GM12878 (cell line): ENCODE measurements at regions not wholly inside any gene's neighbourhood (a gene's known extent, or its start where the extent isn't known, plus 50 kb on each side); places are given as distances from the start of the nearest gene placed in this dataset.

Source experiments
- ATAC-seq: fragments of 200-7000 bp; cut with Tn5 transposase; 3 replicates; pipeline ENCODE4 v1.9.1; 2020; ENCODE audit warnings: mild to moderate bottlenecking, moderate library complexity
- BruUV-seq: library from RNA; stranded (reverse); fragments of 400-500 nt; replicated peaks from 2 replicates; lab custom pipeline; 2021; lab: Mats Ljungman, UMichigan
- CTCF ChIA-PET: fragments of 300-600 bp; sonication (Branson Sonifier 250); formaldehyde crosslinking; extraction: SDS; loops from one replicate; lab custom pipeline; 2021; ENCODE audit warnings: inconsistent platforms; lab: Yijun Ruan, JAX
- POLR2A ChIA-PET: fragments of 350-600 bp; formaldehyde crosslinking; extraction: SDS; loops from one replicate; lab custom pipeline; 2021; ENCODE audit warnings: inconsistent platforms; lab: Charles Lee
- RAD21 ChIA-PET: fragments of 300-600 bp; sonication (Branson Sonifier 250); formaldehyde crosslinking; loops from one replicate; lab custom pipeline; 2023; ENCODE audit warnings: antibody characterized with exemption; ENCODE audit not compliant: unreplicated experiment; lab: Charles Lee
- SMC1A ChIA-PET: fragments of 300-600 bp; sonication (Branson Sonifier 250); formaldehyde crosslinking; loops from one replicate; lab custom pipeline; 2023; ENCODE audit not compliant: unreplicated experiment, uncharacterized antibody; lab: Charles Lee
- DNase-seq: peaks from one replicate; pipeline ENCODE4 v3.0.0-alpha.2; 2011; ENCODE audit warnings: low read depth, low spot score
- FAIRE-seq: peaks from 3 replicates; lab custom pipeline; 2011; peaks lifted over from hg19 to GRCh38; lab: Jason Lieb, UNC
- H2AFZ ChIP-seq: 2 replicates; pipeline ENCODE4 v1.6.0; 2011; ENCODE audit warnings: low read depth, low read length, control low read depth; ENCODE audit not compliant: control insufficient read depth
- H3K27ac ChIP-seq: 2 replicates; pipeline ENCODE4 v1.5.1; 2011; ENCODE audit warnings: control low read depth; ENCODE audit not compliant: control insufficient read depth, insufficient read depth
- H3K27me3 ChIP-seq, 2 experiments: replicated peaks in 1 of 2; 2 replicates each; pipeline versions ENCODE4 v1.6.0 to v1.6.1; 2011; ENCODE audit warnings: low read length in 1 of 2; ENCODE audit not compliant: control insufficient read depth in 2 of 2, insufficient read depth in 2 of 2
- H3K36me3 ChIP-seq, 2 experiments: 2 replicates each; pipeline ENCODE4 v1.5.1; 2011; ENCODE audit warnings: low read length in 1 of 2; ENCODE audit not compliant: control insufficient read depth in 2 of 2, insufficient read depth in 2 of 2
- H3K4me1 ChIP-seq: 2 replicates; pipeline ENCODE4 v1.6.1; 2011; ENCODE audit warnings: mild to moderate bottlenecking, low read length, moderate library complexity, mixed read lengths; ENCODE audit not compliant: control insufficient read depth, insufficient read depth
- H3K4me2 ChIP-seq: 2 replicates; pipeline ENCODE4 v1.6.0; 2011; ENCODE audit warnings: control low read depth; ENCODE audit not compliant: control insufficient read depth, insufficient read depth
- H3K4me3 ChIP-seq: fragments of 200-600 bp; sonication (generic); 2 replicates; pipeline ENCODE4 v1.5.1; 2016
- H3K79me2 ChIP-seq: 2 replicates; pipeline ENCODE4 v1.6.0; 2011; ENCODE audit warnings: low read length; ENCODE audit not compliant: control insufficient read depth, insufficient read depth
- H3K9ac ChIP-seq: 2 replicates; pipeline ENCODE4 v1.8.0; 2011; ENCODE audit warnings: low read length, control low read depth, mixed read lengths; ENCODE audit not compliant: control insufficient read depth, insufficient read depth
- H3K9me3 ChIP-seq: replicated peaks from 3 replicates; pipeline ENCODE4 v1.5.1; 2011; ENCODE audit warnings: mild to moderate bottlenecking, low read length; ENCODE audit not compliant: control insufficient read depth, insufficient read depth
- H4K20me1 ChIP-seq: 2 replicates; pipeline ENCODE4 v1.6.0; 2011; ENCODE audit not compliant: control insufficient read depth, insufficient read depth
- CBX5 ChIP-seq: sonication (generic); IDR thresholded peaks from 2 replicates; pipeline ENCODE4 v1.6.1; 2016; ENCODE audit warnings: low read depth, moderate library complexity, mild to moderate bottlenecking, inconsistent platforms
- CEBPB ChIP-seq, 2 experiments: fragments of 150-350 bp in 1 of 2; IDR thresholded peaks; 2 replicates each; pipeline ENCODE4 v1.6.1; 2012 to 2014; ENCODE audit warnings: low read depth in 2 of 2, low read length in 2 of 2, borderline replicate concordance in 1 of 2, inconsistent platforms in 1 of 2
- EP300 ChIP-seq, 2 experiments: fragments of 150-350 bp in 1 of 2; IDR thresholded peaks; 2 replicates each; pipeline ENCODE4 v1.6.1; 2011 to 2012; ENCODE audit warnings: low read depth in 2 of 2, low read length in 2 of 2, borderline replicate concordance in 1 of 2, improper control_type of control experiment in 1 of 2, inconsistent platforms in 1 of 2; ENCODE audit not compliant: control insufficient read depth in 1 of 2
- EZH2 ChIP-seq: IDR thresholded peaks from 2 replicates; pipeline ENCODE4 v1.6.1; 2012; ENCODE audit warnings: low read depth, mild to moderate bottlenecking, control low read depth, inconsistent platforms, low read length, borderline replicate concordance; ENCODE audit not compliant: control insufficient read depth
- GABPA ChIP-seq: IDR thresholded peaks from 2 replicates; pipeline ENCODE4 v1.6.1; 2014; ENCODE audit warnings: antibody characterized with exemption, low read depth, mild to moderate bottlenecking, inconsistent platforms
- GATAD2B ChIP-seq: fragments of 450-650 bp; conservative IDR thresholded peaks from 2 replicates; pipeline ENCODE4 v1.6.1; 2017; ENCODE audit warnings: low read depth, mild to moderate bottlenecking, moderate library complexity
- NR2C1 ChIP-seq: fragments of 450-650 bp; IDR thresholded peaks from 2 replicates; pipeline ENCODE4 v1.6.1; 2017; ENCODE audit warnings: antibody characterized with exemption, mild to moderate bottlenecking, moderate library complexity
- POLR2A ChIP-seq: IDR thresholded peaks from 2 replicates; pipeline ENCODE4 v1.6.1; 2011; ENCODE audit warnings: low read depth, mild to moderate bottlenecking, low read length
- POLR2AphosphoS5 ChIP-seq: IDR thresholded peaks from 2 replicates; pipeline ENCODE4 v1.6.1; 2011; ENCODE audit warnings: mild to moderate bottlenecking, low read length, inconsistent platforms
- SMAD1 ChIP-seq: fragments of 450-650 bp; IDR thresholded peaks from 2 replicates; pipeline ENCODE4 v1.6.1; 2018; ENCODE audit warnings: mild to moderate bottlenecking, low read depth; ENCODE audit not compliant: partially characterized antibody
- SUZ12 ChIP-seq: fragments of 200-600 bp; sonication (generic); IDR thresholded peaks from one replicate; pipeline ENCODE4 v1.6.1; 2018; ENCODE audit warnings: antibody characterized with exemption, mild to moderate bottlenecking; ENCODE audit not compliant: unreplicated experiment
- ZNF217 ChIP-seq: fragments of 450-650 bp; IDR thresholded peaks from 2 replicates; pipeline ENCODE4 v1.6.1; 2017; ENCODE audit warnings: antibody characterized with exemption, mild to moderate bottlenecking
- ZSCAN29 ChIP-seq: fragments of 450-650 bp; IDR thresholded peaks from 2 replicates; pipeline ENCODE4 v1.6.1; 2017; ENCODE audit warnings: mild to moderate bottlenecking, moderate library complexity
- WGBS: methylation state at CpG from one replicate; pipeline ENCODE4 v1.1.6; 2016; ENCODE audit warnings: low lambda C conversion rate; ENCODE audit not compliant: insufficient replicate concordance, insufficient coverage; ENCODE audit errors: missing lambda C conversion rate; 5-methylcytosine and 5-hydroxymethylcytosine counted together
- in situ Hi-C: fragments of 300-500 bp; cut with MboI; formaldehyde crosslinking; loops from 9 replicates; pipeline ENCODE4 v1.14.3; 2018; ENCODE audit warnings: mixed read lengths
- intact Hi-C: fragments of 100-400 bp; cut with micrococcal nuclease; formaldehyde crosslinking; loops from one replicate; pipeline ENCODE4 v1.14.2; 2022; ENCODE audit not compliant: unreplicated experiment
- TF ChIP-seq, protein P1 (sequence below): fragments of 450-650 bp; IDR thresholded peaks from 2 replicates; pipeline ENCODE4 v1.6.1; 2017; ENCODE audit warnings: borderline replicate concordance
- TF ChIP-seq, protein P2 (sequence below): IDR thresholded peaks from 2 replicates; pipeline ENCODE4 v1.6.1; 2011; ENCODE audit warnings: mild to moderate bottlenecking, low read depth, low read length, moderate library complexity; ENCODE audit not compliant: insufficient replicate concordance

DNA sequence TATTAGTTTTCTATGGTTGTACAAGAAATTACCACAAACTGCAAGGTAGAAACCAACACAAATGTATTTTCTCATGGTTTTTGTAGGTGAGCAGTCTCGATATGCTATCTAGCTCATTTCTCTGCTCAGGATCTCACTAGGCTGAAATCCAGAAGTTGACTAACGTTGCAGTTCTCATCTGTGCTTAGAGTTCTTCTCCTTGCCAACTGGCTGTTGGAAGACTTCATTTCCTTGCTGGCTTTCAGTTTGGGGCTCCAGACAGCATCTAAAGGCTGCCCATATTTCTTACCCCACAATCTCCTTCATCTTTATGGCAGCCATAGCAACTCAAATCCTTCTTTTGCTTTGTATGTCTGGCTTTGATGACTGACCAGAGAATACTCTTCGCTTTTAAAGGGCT is 362.6 kb upstream of the ADGRL4 start:
- Histone ChIP-seq H3K79me2 (no peaks in the 10 kb centered on the region), H3K27ac (no peak overlapping the region), H3K4me1 (no peaks in the 10 kb centered on the region), H2AFZ (no peak overlapping the region), H3K27me3 (no peaks in the 10 kb centered on the region; a peak in 1 of 4 replicates), H3K9ac (no peak overlapping the region), H3K36me3 (no peaks in the 10 kb centered on the region), H3K9me3 (no peaks in the 10 kb centered on the region), H3K4me2 (no peak overlapping the region), H4K20me1 (no peaks in the 10 kb centered on the region), H3K4me3 (no peak overlapping the region)
- SMC1A ChIA-PET = no interaction called here
- RAD21 ChIA-PET = no interaction called here
- in situ Hi-C loops (no loop called here), intact Hi-C loops (no loop called here)
- no TSS peak for BruUV-seq
- POLR2A ChIA-PET = no interaction called here
- FAIRE-seq = no peak
- no peak for ATAC-seq
- no peak for DNase-seq
- TF ChIP-seq POLR2AphosphoS5 (no peak), SUZ12 (no peak), EZH2 (no peak)
- CTCF ChIA-PET = no interaction called here
- WGBS = 4% methylated on average over 3 of the region's 3 CpGs

DNA sequence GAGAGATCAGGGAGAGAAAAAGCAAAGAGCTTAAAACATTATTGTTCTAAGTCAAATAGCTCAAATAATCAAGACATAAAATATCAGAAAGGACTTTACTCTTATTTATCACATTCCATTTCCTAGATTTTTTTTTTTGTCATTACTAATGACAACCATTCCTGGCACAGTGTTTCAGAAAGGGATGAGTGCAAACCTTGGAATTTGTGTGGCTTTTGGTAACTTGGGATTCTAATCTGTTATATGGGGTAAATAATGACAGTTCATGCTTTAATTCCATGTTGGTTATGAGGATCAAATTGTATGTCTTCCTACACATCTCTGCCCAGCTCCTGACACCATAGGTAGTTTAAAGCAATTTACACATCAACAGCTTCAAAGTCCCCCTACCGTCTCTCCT is 358.4 kb upstream of the ADGRL4 start:
- H3K27ac ChIP-seq = no peak overlapping the region
- ATAC-seq (no peak), FAIRE-seq (no peak), DNase-seq (no peak)
- no peak overlapping the region for H3K4me2 ChIP-seq
- H2AFZ ChIP-seq = no peak overlapping the region
- no peaks in the 10 kb centered on the region for H3K4me1 ChIP-seq
- ChIA-PET CTCF (interaction anchor here (0.7 kb wide), 1 partner anchor 472 kb away, joined by 3 read pairs; no protein-coding TSS in a partner anchor), SMC1A (no interaction called here), RAD21 (no interaction called here), POLR2A (no interaction called here)
- H3K9ac ChIP-seq = no peak overlapping the region
- no peaks in the 10 kb centered on the region for H3K9me3 ChIP-seq
- WGBS = 0% methylated on average over 1 of the region's 1 CpG
- peaks cover 0 to 2% of the 10 kb centered on the region in 2 experiments; a peak in 2 of 4 replicates for H3K27me3 ChIP-seq
- no peaks in the 10 kb centered on the region for H4K20me1 ChIP-seq
- no peaks in the 10 kb centered on the region for H3K36me3 ChIP-seq
- intact Hi-C loops = no loop called here
- H3K79me2 ChIP-seq = no peaks in the 10 kb centered on the region
- no peak overlapping the region for H3K4me3 ChIP-seq
- in situ Hi-C loops = no loop called here
- BruUV-seq = no TSS peak
- TF ChIP-seq EP300 (IDR thresholded peaks at IDR 0.05; ENCODE audit: borderline replicate concordance in 1 of 2, control insufficient read depth in 1 of 2, low read depth in 2 of 2, low read length in 2 of 2) (no peak), NR2C1 (no peak), GABPA (no peak), POLR2A (no peak), ZSCAN29 (no peak), SMAD1 (no peak), ZNF217 (no peak), CEBPB (IDR thresholded peaks at IDR 0.05; ENCODE audit: borderline replicate concordance in 1 of 2, low read depth in 2 of 2, low read length in 2 of 2) (no peak), GATAD2B (no peak), CBX5 (no peak)
- TF ChIP-seq, protein P1, sequence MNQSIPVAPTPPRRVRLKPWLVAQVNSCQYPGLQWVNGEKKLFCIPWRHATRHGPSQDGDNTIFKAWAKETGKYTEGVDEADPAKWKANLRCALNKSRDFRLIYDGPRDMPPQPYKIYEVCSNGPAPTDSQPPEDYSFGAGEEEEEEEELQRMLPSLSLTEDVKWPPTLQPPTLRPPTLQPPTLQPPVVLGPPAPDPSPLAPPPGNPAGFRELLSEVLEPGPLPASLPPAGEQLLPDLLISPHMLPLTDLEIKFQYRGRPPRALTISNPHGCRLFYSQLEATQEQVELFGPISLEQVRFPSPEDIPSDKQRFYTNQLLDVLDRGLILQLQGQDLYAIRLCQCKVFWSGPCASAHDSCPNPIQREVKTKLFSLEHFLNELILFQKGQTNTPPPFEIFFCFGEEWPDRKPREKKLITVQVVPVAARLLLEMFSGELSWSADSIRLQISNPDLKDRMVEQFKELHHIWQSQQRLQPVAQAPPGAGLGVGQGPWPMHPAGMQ = no peak
- TF ChIP-seq, protein P2, sequence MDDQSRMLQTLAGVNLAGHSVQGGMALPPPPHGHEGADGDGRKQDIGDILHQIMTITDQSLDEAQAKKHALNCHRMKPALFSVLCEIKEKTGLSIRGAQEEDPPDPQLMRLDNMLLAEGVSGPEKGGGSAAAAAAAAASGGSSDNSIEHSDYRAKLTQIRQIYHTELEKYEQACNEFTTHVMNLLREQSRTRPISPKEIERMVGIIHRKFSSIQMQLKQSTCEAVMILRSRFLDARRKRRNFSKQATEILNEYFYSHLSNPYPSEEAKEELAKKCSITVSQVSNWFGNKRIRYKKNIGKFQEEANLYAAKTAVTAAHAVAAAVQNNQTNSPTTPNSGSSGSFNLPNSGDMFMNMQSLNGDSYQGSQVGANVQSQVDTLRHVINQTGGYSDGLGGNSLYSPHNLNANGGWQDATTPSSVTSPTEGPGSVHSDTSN = no peak
